ENCODE measurements at regions not wholly inside any gene's neighbourhood (a gene's known extent, or its start where the extent isn't known, plus 50 kb on each side); places are given as distances from the start of the nearest gene placed in this dataset.
A peak's percentile ranks its signal among the peaks of the same experiment; 100 is the strongest.

DNA sequence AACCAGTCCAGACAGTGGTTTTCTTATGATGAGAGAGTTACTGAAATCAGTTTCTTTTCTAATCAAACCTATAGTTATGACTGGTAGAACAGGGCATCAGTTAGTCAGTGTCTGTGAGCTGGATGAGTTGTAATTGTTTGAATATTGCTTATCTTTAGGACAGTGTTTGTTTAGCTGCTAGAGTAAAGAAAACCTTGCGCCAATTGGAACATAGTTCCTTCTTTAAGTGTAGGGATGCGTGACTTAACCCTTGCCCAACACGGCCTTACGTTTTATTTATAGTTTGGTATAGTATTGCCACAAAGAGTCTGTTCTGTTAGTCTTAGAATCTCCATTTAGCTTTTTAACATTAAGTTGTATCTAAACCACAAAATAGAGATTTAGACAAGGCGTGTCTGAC, 572.6 kb downstream of the SLC16A7 start:
- no peak for TF ChIP-seq POLR2AphosphoS5 (IDR thresholded peaks at IDR 0.05; ENCODE audit: low read depth)
- DNase-seq (ENCODE audit: low read depth in 1 of 2, low spot score in 1 of 2) = no peak
- Histone ChIP-seq H3K27me3 (ENCODE audit: insufficient read depth, poor library complexity, severe bottlenecking) (no peaks in the 10 kb centered on the region), H3K4me3 (replicated peaks; ENCODE audit: insufficient read depth, low read length) (no peak overlapping the region), H3K27ac (replicated peaks) (no peak overlapping the region)

DNA sequence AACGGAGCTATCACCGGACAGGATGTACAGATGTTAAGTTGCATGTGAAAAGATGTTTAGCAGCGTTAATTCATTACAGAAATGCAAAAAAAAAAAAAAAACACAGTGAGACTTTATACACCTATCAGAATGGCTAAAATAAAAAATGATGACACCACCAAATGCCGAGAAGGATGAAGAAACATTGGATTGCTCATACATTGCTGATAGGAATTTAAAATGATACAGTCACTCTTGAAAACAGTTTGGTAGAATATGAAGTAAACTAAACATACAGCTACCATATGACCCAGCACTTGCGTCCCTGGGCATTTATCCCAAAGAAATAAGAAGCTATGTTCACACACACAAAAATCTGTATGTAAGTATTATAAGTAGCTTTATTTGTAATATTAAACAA, 574.1 kb downstream of the SLC16A7 start:
- DNase-seq (ENCODE audit: low read depth in 1 of 2, low spot score in 1 of 2) = no peak
- no peaks in the 10 kb centered on the region for H3K27me3 ChIP-seq (ENCODE audit: insufficient read depth, poor library complexity, severe bottlenecking)
- TF ChIP-seq, protein P1, sequence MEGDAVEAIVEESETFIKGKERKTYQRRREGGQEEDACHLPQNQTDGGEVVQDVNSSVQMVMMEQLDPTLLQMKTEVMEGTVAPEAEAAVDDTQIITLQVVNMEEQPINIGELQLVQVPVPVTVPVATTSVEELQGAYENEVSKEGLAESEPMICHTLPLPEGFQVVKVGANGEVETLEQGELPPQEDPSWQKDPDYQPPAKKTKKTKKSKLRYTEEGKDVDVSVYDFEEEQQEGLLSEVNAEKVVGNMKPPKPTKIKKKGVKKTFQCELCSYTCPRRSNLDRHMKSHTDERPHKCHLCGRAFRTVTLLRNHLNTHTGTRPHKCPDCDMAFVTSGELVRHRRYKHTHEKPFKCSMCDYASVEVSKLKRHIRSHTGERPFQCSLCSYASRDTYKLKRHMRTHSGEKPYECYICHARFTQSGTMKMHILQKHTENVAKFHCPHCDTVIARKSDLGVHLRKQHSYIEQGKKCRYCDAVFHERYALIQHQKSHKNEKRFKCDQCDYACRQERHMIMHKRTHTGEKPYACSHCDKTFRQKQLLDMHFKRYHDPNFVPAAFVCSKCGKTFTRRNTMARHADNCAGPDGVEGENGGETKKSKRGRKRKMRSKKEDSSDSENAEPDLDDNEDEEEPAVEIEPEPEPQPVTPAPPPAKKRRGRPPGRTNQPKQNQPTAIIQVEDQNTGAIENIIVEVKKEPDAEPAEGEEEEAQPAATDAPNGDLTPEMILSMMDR (IDR thresholded peaks at IDR 0.05; ENCODE audit: insufficient read depth, low read length) = no peak
- TF ChIP-seq POLR2AphosphoS5 (IDR thresholded peaks at IDR 0.05; ENCODE audit: low read depth) (no peak), SPI1 (IDR thresholded peaks at IDR 0.05; ENCODE audit: borderline replicate concordance, low read depth) (no peak), REST (IDR thresholded peaks at IDR 0.05; ENCODE audit: insufficient replicate concordance, low read depth) (no peak), GABPA (IDR thresholded peaks at IDR 0.05; ENCODE audit: low read depth) (no peak)
- H3K27ac ChIP-seq (replicated peaks) = no peak overlapping the region
- no peak overlapping the region for H3K4me3 ChIP-seq (replicated peaks; ENCODE audit: insufficient read depth, low read length)

GRCh38 chr12:60172266-60173211, 576.7 kb downstream of the SLC16A7 start:
- Histone ChIP-seq H3K27me3 (ENCODE audit: insufficient read depth, poor library complexity, severe bottlenecking) (no peaks in the 10 kb centered on the region), H3K27ac (replicated peaks) (no peak overlapping the region), H3K4me3 (replicated peaks; ENCODE audit: insufficient read depth, low read length) (no peak overlapping the region)
- TF ChIP-seq SPI1 (IDR thresholded peaks at IDR 0.05; ENCODE audit: borderline replicate concordance, low read depth) = no peak
- TF ChIP-seq POLR2AphosphoS5 (IDR thresholded peaks at IDR 0.05; ENCODE audit: low read depth) = no peak
- TF ChIP-seq GABPA (IDR thresholded peaks at IDR 0.05; ENCODE audit: low read depth) = no peak
- TF ChIP-seq, protein P1 (IDR thresholded peaks at IDR 0.05; ENCODE audit: insufficient read depth, low read length) = no peak
- TF ChIP-seq REST (IDR thresholded peaks at IDR 0.05; ENCODE audit: insufficient replicate concordance, low read depth) = no peak
- no peak for DNase-seq (ENCODE audit: low read depth in 1 of 2, low spot score in 1 of 2)

GRCh38 chr12:60173224-60174170, 577.7 kb downstream of the SLC16A7 start:
- no peaks in the 10 kb centered on the region for H3K27me3 ChIP-seq (ENCODE audit: insufficient read depth, poor library complexity, severe bottlenecking)
- TF ChIP-seq POLR2AphosphoS5 (IDR thresholded peaks at IDR 0.05; ENCODE audit: low read depth) (no peak), SPI1 (IDR thresholded peaks at IDR 0.05; ENCODE audit: borderline replicate concordance, low read depth) (no peak), REST (IDR thresholded peaks at IDR 0.05; ENCODE audit: insufficient replicate concordance, low read depth) (no peak), GABPA (IDR thresholded peaks at IDR 0.05; ENCODE audit: low read depth) (no peak)
- TF ChIP-seq, protein P1 (IDR thresholded peaks at IDR 0.05; ENCODE audit: insufficient read depth, low read length) = no peak
- H3K27ac ChIP-seq (replicated peaks) = no peak overlapping the region
- no peak overlapping the region for H3K4me3 ChIP-seq (replicated peaks; ENCODE audit: insufficient read depth, low read length)
- DNase-seq (ENCODE audit: low read depth in 1 of 2, low spot score in 1 of 2) = peak; percentile 55 to 65
